Psoas muscle (tissue), 7 donors: ENCODE measurements at regions not wholly inside any gene's neighbourhood (a gene's known extent, or its start where the extent isn't known, plus 50 kb on each side); places are given as distances from the start of the nearest gene placed in this dataset.

Source experiments
- ATAC-seq, 4 donors: fragments of 200-7000 bp; cut with Tn5 transposase; one replicate each; pipeline ENCODE4 v1.9.1; 2020; ENCODE audit warnings: moderate library complexity in 3 of 4, mild to moderate bottlenecking in 2 of 4
- DNase-seq, 2 donors: peaks; one replicate each; pipeline ENCODE4 v3.0.0-alpha.2; 2020
- H3K27ac ChIP-seq: fragments of 200-600 bp; one replicate; pipeline ENCODE4 v1.8.0; 2022
- H3K27me3 ChIP-seq, 3 donors: fragments of 200-600 bp in 1 of 3; one replicate each; pipeline versions ENCODE4 v1.6.1 to v1.8.0; 2013 to 2022; ENCODE audit warnings: low read length in 2 of 3, mild to moderate bottlenecking in 2 of 3, moderate library complexity in 1 of 3; ENCODE audit not compliant: insufficient read depth in 3 of 3
- H3K36me3 ChIP-seq, 2 donors: fragments of 200-600 bp in 1 of 2; one replicate each; pipeline versions ENCODE4 v1.6.1 to v1.8.0; 2013 to 2022; ENCODE audit warnings: low read depth in 1 of 2, mild to moderate bottlenecking in 1 of 2, moderate library complexity in 1 of 2; ENCODE audit not compliant: insufficient read depth in 1 of 2
- H3K4me1 ChIP-seq: fragments of 200-600 bp; one replicate; pipeline ENCODE4 v1.8.0; 2022
- H3K4me3 ChIP-seq: fragments of 200-600 bp; one replicate; pipeline ENCODE4 v1.8.0; 2022; ENCODE audit warnings: mild to moderate bottlenecking
- H3K9me3 ChIP-seq: fragments of 200-600 bp; one replicate; pipeline ENCODE4 v1.8.0; 2022
- WGBS, 3 donors: extraction: QIAGEN DNeasy Blood & Tissue Kit; methylation state at CpG; one replicate each; pipeline versions ENCODE4 v1.1.6 to v1.1.7; 2013; 5-methylcytosine and 5-hydroxymethylcytosine counted together
- intact Hi-C, 2 donors: fragments of 100-400 bp; cut with DNase I; formaldehyde crosslinking; loops; one replicate each; pipeline versions ENCODE4 v1.11.0 to v1.14.2; 2022
- TF ChIP-seq, protein P1 (sequence below): fragments of 200-600 bp; IDR thresholded peaks from one replicate; pipeline ENCODE4 v1.8.0; 2022; ENCODE audit warnings: antibody characterized with exemption
- donor health status: healthy with polysubstance abuse.
- donor health status: DM: no; HTN: no; CAD: no; lungs with moderate emphysema.
- donor health status: Bipolar disorder and iron deficiency.
- donor health status: healthy.
- donor health status: DM: yes; HTN: yes; CAD: no.
- donor health status: DM: no; HTN: no; CAD: no.
- donor health status: DM: yes; HTN: yes; CAD: no.

DNA sequence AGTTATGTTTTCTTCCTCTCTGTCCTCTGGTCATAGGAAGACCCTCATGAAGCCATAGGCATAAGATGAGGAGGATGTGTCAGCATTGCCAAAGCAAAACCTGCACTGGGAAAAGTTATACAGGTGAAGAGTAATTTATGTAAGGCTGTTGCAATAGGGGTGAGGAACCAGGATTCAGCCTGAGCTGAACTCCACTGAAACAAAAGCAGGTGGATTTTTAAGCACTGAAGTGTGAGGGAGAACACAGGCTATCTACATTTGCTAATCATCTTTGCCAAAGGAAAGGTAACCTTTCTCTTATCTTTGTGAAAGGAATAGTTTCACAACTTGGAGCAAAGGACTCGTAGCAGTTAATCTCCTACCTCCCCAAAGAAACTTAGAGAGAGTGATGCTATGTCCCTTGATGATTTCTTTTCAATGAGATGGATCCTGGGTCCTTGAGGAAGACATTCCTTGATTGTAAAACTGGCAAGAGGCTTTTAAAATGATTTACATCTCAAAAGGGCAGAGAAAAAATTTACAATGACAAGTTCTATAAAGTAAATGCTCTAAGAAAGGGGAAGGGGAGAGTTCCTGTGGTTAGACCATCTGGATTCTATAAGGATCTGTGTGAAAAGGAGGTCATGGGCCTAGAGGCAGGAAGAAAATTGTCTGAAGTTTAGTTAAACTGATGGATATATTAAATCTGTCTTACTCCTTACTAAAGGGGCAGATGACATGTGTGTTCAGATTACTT, 385.4 kb upstream of the CDH7 start:
- TF ChIP-seq, protein P1, sequence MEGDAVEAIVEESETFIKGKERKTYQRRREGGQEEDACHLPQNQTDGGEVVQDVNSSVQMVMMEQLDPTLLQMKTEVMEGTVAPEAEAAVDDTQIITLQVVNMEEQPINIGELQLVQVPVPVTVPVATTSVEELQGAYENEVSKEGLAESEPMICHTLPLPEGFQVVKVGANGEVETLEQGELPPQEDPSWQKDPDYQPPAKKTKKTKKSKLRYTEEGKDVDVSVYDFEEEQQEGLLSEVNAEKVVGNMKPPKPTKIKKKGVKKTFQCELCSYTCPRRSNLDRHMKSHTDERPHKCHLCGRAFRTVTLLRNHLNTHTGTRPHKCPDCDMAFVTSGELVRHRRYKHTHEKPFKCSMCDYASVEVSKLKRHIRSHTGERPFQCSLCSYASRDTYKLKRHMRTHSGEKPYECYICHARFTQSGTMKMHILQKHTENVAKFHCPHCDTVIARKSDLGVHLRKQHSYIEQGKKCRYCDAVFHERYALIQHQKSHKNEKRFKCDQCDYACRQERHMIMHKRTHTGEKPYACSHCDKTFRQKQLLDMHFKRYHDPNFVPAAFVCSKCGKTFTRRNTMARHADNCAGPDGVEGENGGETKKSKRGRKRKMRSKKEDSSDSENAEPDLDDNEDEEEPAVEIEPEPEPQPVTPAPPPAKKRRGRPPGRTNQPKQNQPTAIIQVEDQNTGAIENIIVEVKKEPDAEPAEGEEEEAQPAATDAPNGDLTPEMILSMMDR = no peak
- Histone ChIP-seq H3K9me3 (no peaks in the 10 kb centered on the region), H3K4me1 (no peaks in the 10 kb centered on the region), H3K36me3 (no peaks in the 10 kb centered on the region), H3K27ac (no peak overlapping the region), H3K27me3 (no peaks in the 10 kb centered on the region), H3K4me3 (no peak overlapping the region)
- DNase-seq (no peak), ATAC-seq (no peak)
- intact Hi-C loops = no loop called here
- 0 to 43% (median 37%) methylated on average over 1 of the region's 1 CpG for WGBS, 3 donors

DNA sequence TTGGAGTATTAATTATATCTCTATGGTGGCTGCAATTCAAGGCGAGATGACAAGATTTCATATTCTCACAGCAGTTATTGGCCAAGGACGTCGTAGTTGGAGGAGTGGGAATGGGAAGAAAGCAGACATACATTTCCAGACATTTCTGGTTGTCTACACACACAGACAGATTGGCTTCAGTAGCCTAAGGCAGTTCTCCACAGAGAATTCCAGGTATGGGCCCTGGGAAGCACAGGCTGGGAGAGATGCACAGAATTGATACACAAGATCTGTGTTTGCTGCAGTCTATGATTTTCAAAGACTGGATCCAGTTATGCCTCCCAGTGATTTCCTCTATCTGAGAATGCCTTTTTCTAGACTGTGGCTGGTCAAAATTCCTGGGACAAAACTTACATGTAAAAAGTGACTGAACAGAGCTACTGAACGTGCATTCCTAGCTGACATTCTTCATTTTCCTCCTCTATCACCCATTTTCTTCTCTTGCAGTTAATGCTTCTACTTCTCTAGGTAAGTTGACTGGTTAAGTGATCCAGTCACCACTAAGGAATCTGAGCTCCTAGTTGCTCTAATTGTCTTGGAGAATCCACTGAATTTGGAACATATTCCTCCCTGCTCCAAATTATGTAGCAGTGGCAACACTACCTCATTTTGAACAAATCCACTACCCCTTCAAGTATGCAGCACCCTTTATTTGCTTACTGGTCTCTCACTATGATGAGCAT, 386.7 kb upstream of the CDH7 start:
- TF ChIP-seq, protein P1 = no peak
- H3K27me3 ChIP-seq = no peaks in the 10 kb centered on the region
- 57 to 73% (median 66%) methylated on average over 4 of the region's 4 CpGs for WGBS, 3 donors
- H3K4me1 ChIP-seq = no peaks in the 10 kb centered on the region
- H3K27ac ChIP-seq = no peak overlapping the region
- no peak for DNase-seq
- intact Hi-C loops = no loop called here
- no peaks in the 10 kb centered on the region for H3K9me3 ChIP-seq
- no peaks in the 10 kb centered on the region for H3K36me3 ChIP-seq
- no peak for ATAC-seq
- no peak overlapping the region for H3K4me3 ChIP-seq

DNA sequence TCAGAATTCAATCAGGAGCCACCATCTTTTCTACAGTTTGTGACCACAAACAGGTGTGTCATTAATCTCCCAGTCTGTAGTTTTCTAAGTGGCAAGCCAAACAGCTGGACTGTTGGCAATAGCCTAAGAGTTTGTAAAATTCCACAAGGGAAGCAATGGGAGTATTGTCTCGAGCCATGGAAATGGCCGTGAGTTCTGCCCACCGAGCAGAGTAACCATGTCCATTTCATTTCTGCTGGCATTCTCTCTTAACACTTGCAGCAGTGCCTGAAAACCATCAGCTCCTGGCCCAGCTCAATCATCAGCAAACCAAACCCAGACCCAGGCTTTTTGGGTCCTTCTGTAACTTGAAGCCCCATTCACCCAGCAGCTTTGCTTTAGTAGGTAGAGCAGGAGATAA, 387.8 kb upstream of the CDH7 start:
- no peak for DNase-seq
- WGBS, 3 donors = 21 to 29% (median 24%) methylated on average over 3 of the region's 3 CpGs
- no peak for ATAC-seq
- Histone ChIP-seq H3K9me3 (no peaks in the 10 kb centered on the region), H3K36me3 (no peaks in the 10 kb centered on the region), H3K4me3 (no peak overlapping the region), H3K27ac (no peak overlapping the region), H3K27me3 (no peaks in the 10 kb centered on the region), H3K4me1 (no peaks in the 10 kb centered on the region)
- intact Hi-C loops = no loop called here
- TF ChIP-seq, protein P1 = no peak

DNA sequence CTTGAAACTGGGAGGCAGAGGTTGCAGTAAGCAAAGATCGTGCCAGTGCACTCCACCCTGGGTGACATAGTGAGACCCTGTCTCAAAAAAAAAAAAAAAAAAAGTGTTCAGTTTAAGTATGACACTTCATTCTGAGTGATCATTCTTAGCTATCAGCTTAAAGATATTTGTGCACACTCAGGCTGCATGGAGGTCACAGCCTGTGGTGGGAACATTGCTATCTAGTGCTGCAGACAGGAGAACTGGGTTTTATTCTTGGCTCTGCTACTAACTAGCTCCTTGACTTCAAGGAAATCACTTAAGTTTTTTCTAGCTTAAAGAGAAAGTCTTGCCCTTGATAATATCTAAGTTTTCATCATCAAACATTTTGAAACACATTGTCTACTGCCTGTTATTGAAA, 391.3 kb upstream of the CDH7 start:
- H3K9me3 ChIP-seq = no peaks in the 10 kb centered on the region
- no peaks in the 10 kb centered on the region for H3K27me3 ChIP-seq

More for the DNA sequence above, 391.3 kb upstream of the CDH7 start:
- Histone ChIP-seq H3K4me3 (no peak overlapping the region), H3K27ac (no peak overlapping the region), H3K36me3 (no peaks in the 10 kb centered on the region), H3K4me1 (no peaks in the 10 kb centered on the region)
- ATAC-seq (no peak), DNase-seq (no peak)
- WGBS, 3 donors = 91 to 94% (median 92%) methylated on average over 1 of the region's 1 CpG
- intact Hi-C loops = no loop called here
- TF ChIP-seq, protein P1 = no peak
